WTC11 (cell line): ENCODE measurements at regions not wholly inside any gene's neighbourhood (a gene's known extent, or its start where the extent isn't known, plus 50 kb on each side); places are given as distances from the start of the nearest gene placed in this dataset.

Experiments used
- ATAC-seq: fragments of 200-7000 bp; cut with Tn5 transposase; 2 replicates; pipeline ENCODE4 v1.10.0; 2021; ENCODE audit warnings: mild to moderate bottlenecking, moderate library complexity
- CTCF ChIA-PET: fragments of 300-600 bp; sonication (Branson Sonifier 250); formaldehyde crosslinking; loops from one replicate; lab custom pipeline; 2021; ENCODE audit warnings: antibody characterized with exemption; lab: Charles Lee
- POLR2A ChIA-PET: fragments of 350-600 bp; sonication (Branson Sonifier 250); formaldehyde crosslinking; loops from one replicate; lab custom pipeline; 2021; ENCODE audit warnings: antibody characterized with exemption; lab: Charles Lee
- DNase-seq: peaks from one replicate; pipeline ENCODE4 v3.0.0; 2021; ENCODE audit warnings: low spot score
- H3K27ac Mint-ChIP-seq: 2 replicates; pipeline ENCODE4 v1.8.0; 2021; ENCODE audit warnings: mixed read lengths
- H3K27me3 Mint-ChIP-seq: 2 replicates; pipeline ENCODE4 v1.8.0; 2021; ENCODE audit warnings: low read depth, mild to moderate bottlenecking, moderate library complexity, mixed read lengths
- H3K36me3 Mint-ChIP-seq: 2 replicates; pipeline ENCODE4 v1.8.0; 2021; ENCODE audit warnings: mixed read lengths
- H3K4me1 Mint-ChIP-seq: 2 replicates; pipeline ENCODE4 v1.8.0; 2022; ENCODE audit warnings: mixed read lengths
- H3K4me3 Mint-ChIP-seq: 2 replicates; pipeline ENCODE4 v1.8.0; 2021; ENCODE audit warnings: mild to moderate bottlenecking, moderate library complexity, mixed read lengths
- H3K9me3 Mint-ChIP-seq: 2 replicates; pipeline ENCODE4 v1.8.0; 2021; ENCODE audit warnings: mixed read lengths
- EMX1 ChIP-seq: fragments of 250-450 bp; sonication (Bioruptor Pico); IDR thresholded peaks from 2 replicates; pipeline ENCODE4 v1.8.0; 2021; ENCODE audit warnings: mild to moderate bottlenecking
- FOXJ3 ChIP-seq: sonication (generic); formaldehyde crosslinking; IDR thresholded peaks from 2 replicates; pipeline ENCODE4 v1.9.0; 2021; ENCODE audit warnings: missing genetic modification reagents, mild to moderate bottlenecking, borderline replicate concordance
- FOXK1 ChIP-seq: sonication (generic); formaldehyde crosslinking; IDR thresholded peaks from 2 replicates; pipeline ENCODE4 v1.8.0; 2022; ENCODE audit warnings: mild to moderate bottlenecking, moderate library complexity, missing genetic modification reagents
- GTF2I ChIP-seq: fragments of 250-450 bp; sonication (Bioruptor Pico); conservative IDR thresholded peaks from 2 replicates; pipeline ENCODE4 v1.4.0; 2021; ENCODE audit warnings: mild to moderate bottlenecking
- HMGA2 ChIP-seq: fragments of 250-450 bp; sonication (Bioruptor Pico); IDR thresholded peaks from 2 replicates; pipeline ENCODE4 v1.4.0; 2021; ENCODE audit warnings: mild to moderate bottlenecking, moderate library complexity
- JUN ChIP-seq: sonication (generic); formaldehyde crosslinking; IDR thresholded peaks from 2 replicates; pipeline ENCODE4 v1.8.0; 2023; ENCODE audit warnings: mild to moderate bottlenecking, missing genetic modification reagents
- OVOL2 ChIP-seq: fragments of 250-450 bp; sonication (Bioruptor Pico); IDR thresholded peaks from 2 replicates; pipeline ENCODE4 v1.9.0; 2021; ENCODE audit warnings: mild to moderate bottlenecking, borderline replicate concordance
- SMAD3 ChIP-seq: sonication (generic); formaldehyde crosslinking; IDR thresholded peaks from 2 replicates; pipeline ENCODE4 v1.8.0; 2022; ENCODE audit warnings: missing genetic modification reagents, mild to moderate bottlenecking, borderline replicate concordance
- SMAD4 ChIP-seq: sonication (generic); formaldehyde crosslinking; IDR thresholded peaks from 2 replicates; pipeline ENCODE4 v1.8.0; 2022; ENCODE audit warnings: mild to moderate bottlenecking, missing genetic modification reagents
- TP53 ChIP-seq: sonication (generic); formaldehyde crosslinking; IDR thresholded peaks from 2 replicates; pipeline ENCODE4 v1.8.1; 2023; ENCODE audit warnings: mild to moderate bottlenecking, missing genetic modification reagents
- ZBTB21 ChIP-seq: sonication (generic); formaldehyde crosslinking; IDR thresholded peaks from 2 replicates; pipeline ENCODE4 v1.8.1; 2023; ENCODE audit warnings: mild to moderate bottlenecking, missing genetic modification reagents, borderline replicate concordance
- ZNF121 ChIP-seq: sonication (generic); formaldehyde crosslinking; IDR thresholded peaks from 2 replicates; pipeline ENCODE4 v1.8.0; 2023; ENCODE audit warnings: missing genetic modification reagents
- ZNF423 ChIP-seq: fragments of 250-450 bp; sonication (Bioruptor Pico); IDR thresholded peaks from 2 replicates; pipeline ENCODE4 v2.1.2; 2022; ENCODE audit warnings: mild to moderate bottlenecking, moderate library complexity
- TF ChIP-seq, protein P1 (sequence below): sonication (generic); formaldehyde crosslinking; IDR thresholded peaks from 2 replicates; pipeline ENCODE4 v1.8.0; 2023; ENCODE audit warnings: mild to moderate bottlenecking, missing genetic modification reagents
- TF ChIP-seq, protein P2 (sequence below): fragments of 250-450 bp; sonication (Bioruptor Pico); conservative IDR thresholded peaks from 2 replicates; pipeline ENCODE4 v1.9.0; 2021; ENCODE audit warnings: mild to moderate bottlenecking
- TF ChIP-seq, protein P3 (sequence below): sonication (generic); formaldehyde crosslinking; IDR thresholded peaks from 2 replicates; pipeline ENCODE4 v1.8.1; 2023; ENCODE audit warnings: mild to moderate bottlenecking, missing genetic modification reagents, moderate library complexity
- TF ChIP-seq, protein P4 (sequence below): sonication (generic); formaldehyde crosslinking; IDR thresholded peaks from 2 replicates; pipeline ENCODE4 v1.8.1; 2023; ENCODE audit warnings: mild to moderate bottlenecking, moderate library complexity, missing genetic modification reagents

DNA sequence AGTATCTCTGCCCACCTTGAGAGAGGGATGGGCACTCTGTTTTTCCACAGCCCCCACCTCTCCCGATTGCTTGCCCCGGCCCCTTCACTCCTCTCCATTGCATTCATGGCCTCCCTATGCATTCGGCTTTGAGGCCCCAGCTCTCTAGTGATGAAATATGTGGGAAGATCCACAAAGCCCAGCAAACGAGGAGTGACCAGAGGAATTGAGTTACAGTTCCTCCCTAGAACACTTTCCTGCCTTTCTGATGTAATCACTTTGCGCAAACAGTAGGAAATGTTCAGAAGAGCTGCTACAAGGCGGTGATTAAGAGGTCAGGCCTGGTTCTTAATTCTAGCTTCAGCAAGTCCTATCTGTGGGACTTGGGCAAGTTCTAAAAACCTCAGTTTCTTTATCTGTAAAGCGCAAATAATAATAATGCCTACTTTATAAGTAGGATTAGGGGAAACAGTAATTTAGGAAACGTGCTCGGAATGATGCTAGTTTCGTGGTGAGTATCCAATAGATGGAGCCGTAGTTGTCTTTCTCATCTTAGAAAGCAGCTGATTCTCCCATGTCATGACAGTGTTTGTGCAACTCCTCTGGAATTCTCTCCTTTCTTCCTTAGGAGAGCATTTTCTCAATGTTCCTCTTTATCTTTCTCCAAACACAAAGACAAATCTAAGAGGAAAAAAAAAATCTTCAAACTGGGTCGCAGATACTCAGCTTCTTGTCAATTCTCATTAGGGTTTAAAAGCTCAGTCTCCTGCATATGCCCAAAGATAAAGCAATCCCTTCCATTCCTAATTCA, 99.5 kb upstream of the MSX2 start:
- Mint-ChIP-seq H3K4me1 (peaks cover 17% of the 10 kb centered on the region), H3K4me3 (no peak overlapping the region), H3K27ac (no peak overlapping the region), H3K9me3 (peaks cover 4% of the 10 kb centered on the region; the same call in 1 of the 2 replicates), H3K36me3 (no peaks in the 10 kb centered on the region), H3K27me3 (peaks cover 3% of the 10 kb centered on the region)
- CTCF ChIA-PET = interaction anchor here (1.0 to 1.6 kb wide), 3 partner anchors 10 to 205 kb away, joined by 3 to 4 read pairs (median 4); no protein-coding TSS in a partner anchor
- ATAC-seq = no peak
- POLR2A ChIA-PET = interaction anchor here (0.6 kb wide), 1 partner anchor 12 kb away, joined by 3 read pairs; no protein-coding TSS in a partner anchor
- TF ChIP-seq, protein P1, sequence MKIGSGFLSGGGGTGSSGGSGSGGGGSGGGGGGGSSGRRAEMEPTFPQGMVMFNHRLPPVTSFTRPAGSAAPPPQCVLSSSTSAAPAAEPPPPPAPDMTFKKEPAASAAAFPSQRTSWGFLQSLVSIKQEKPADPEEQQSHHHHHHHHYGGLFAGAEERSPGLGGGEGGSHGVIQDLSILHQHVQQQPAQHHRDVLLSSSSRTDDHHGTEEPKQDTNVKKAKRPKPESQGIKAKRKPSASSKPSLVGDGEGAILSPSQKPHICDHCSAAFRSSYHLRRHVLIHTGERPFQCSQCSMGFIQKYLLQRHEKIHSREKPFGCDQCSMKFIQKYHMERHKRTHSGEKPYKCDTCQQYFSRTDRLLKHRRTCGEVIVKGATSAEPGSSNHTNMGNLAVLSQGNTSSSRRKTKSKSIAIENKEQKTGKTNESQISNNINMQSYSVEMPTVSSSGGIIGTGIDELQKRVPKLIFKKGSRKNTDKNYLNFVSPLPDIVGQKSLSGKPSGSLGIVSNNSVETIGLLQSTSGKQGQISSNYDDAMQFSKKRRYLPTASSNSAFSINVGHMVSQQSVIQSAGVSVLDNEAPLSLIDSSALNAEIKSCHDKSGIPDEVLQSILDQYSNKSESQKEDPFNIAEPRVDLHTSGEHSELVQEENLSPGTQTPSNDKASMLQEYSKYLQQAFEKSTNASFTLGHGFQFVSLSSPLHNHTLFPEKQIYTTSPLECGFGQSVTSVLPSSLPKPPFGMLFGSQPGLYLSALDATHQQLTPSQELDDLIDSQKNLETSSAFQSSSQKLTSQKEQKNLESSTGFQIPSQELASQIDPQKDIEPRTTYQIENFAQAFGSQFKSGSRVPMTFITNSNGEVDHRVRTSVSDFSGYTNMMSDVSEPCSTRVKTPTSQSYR = no peak
- TF ChIP-seq, protein P2, sequence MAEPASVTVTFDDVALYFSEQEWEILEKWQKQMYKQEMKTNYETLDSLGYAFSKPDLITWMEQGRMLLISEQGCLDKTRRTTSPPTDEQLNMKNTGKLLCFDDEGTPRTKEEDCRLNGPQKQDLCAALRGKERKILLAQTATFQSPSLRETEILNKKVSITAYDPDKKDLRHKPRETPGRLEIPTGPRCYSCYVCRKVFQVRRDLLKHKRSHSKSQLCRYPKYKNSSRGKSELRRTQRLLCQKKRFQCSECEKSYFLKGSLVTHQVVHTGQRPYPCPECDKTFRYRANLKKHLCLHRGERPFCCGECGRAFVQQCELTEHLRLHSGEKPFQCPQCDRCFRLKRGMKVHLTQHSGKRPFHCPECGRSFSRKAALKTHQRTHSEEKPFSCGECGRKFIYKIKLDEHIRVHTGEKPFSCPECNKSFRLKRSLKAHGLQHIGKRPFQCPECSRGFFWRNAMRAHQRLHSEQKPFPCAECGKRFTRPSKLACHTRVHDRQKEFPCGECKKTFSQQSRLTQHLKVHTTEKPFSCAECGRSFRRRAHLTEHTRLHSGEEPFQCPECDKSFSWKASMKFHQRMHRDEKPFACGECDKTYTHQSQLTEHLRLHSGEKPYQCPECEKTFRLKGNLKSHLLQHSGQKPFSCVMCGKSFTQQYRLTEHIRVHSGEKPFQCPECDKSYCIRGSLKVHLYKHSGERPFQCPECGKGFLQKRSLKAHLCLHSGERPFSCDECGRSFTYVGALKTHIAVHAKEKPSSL (CRISPR knock-in tag) = no peak
- TF ChIP-seq HMGA2 (CRISPR knock-in tag) (no peak), FOXK1 (CRISPR knock-in tag) (no peak), ZNF423 (CRISPR knock-in tag) (no peak), GTF2I (no peak), FOXJ3 (CRISPR knock-in tag) (no peak), ZBTB21 (CRISPR knock-in tag) (no peak), OVOL2 (no peak), SMAD4 (CRISPR knock-in tag) (no peak), JUN (CRISPR knock-in tag) (no peak), EMX1 (CRISPR knock-in tag) (no peak), ZNF121 (CRISPR knock-in tag) (no peak), TP53 (CRISPR knock-in tag) (no peak), SMAD3 (CRISPR knock-in tag) (no peak)
- TF ChIP-seq, protein P3, sequence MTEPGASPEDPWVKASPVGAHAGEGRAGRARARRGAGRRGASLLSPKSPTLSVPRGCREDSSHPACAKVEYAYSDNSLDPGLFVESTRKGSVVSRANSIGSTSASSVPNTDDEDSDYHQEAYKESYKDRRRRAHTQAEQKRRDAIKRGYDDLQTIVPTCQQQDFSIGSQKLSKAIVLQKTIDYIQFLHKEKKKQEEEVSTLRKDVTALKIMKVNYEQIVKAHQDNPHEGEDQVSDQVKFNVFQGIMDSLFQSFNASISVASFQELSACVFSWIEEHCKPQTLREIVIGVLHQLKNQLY (CRISPR knock-in tag) = no peak
- TF ChIP-seq, protein P4, sequence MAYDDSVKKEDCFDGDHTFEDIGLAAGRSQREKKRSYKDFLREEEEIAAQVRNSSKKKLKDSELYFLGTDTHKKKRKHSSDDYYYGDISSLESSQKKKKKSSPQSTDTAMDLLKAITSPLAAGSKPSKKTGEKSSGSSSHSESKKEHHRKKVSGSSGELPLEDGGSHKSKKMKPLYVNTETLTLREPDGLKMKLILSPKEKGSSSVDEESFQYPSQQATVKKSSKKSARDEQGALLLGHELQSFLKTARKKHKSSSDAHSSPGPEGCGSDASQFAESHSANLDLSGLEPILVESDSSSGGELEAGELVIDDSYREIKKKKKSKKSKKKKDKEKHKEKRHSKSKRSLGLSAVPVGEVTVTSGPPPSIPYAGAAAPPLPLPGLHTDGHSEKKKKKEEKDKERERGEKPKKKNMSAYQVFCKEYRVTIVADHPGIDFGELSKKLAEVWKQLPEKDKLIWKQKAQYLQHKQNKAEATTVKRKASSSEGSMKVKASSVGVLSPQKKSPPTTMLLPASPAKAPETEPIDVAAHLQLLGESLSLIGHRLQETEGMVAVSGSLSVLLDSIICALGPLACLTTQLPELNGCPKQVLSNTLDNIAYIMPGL = no peak
- DNase-seq = no peak
